HL-60 (cell line): ENCODE measurements at regions not wholly inside any gene's neighbourhood (a gene's known extent, or its start where the extent isn't known, plus 50 kb on each side); places are given as distances from the start of the nearest gene placed in this dataset.

ENCODE experiments used
- CTCF ChIP-seq: IDR thresholded peaks from one replicate; pipeline ENCODE4 v1.5.1; 2011; ENCODE audit warnings: low read length, control low read depth, inconsistent platforms; ENCODE audit not compliant: insufficient read depth
- GABPA ChIP-seq: IDR thresholded peaks from 2 replicates; pipeline ENCODE4 v1.6.1; 2012; ENCODE audit warnings: low read depth
- REST ChIP-seq: IDR thresholded peaks from 2 replicates; pipeline ENCODE4 v1.6.1; 2012; ENCODE audit warnings: low read depth; ENCODE audit not compliant: insufficient replicate concordance

- TF ChIP-seq CTCF (no peak), GABPA (no peak), REST (no peak)
Observed at GRCh38 chr1:29488794-29489311, 252.5 kb downstream of the PTPRU start.
